GM12891 (cell line): ENCODE measurements at regions not wholly inside any gene's neighbourhood (a gene's known extent, or its start where the extent isn't known, plus 50 kb on each side); places are given as distances from the start of the nearest gene placed in this dataset.

Experiments
- PAX5 ChIP-seq: IDR thresholded peaks from 2 replicates; pipeline ENCODE4 v1.6.1; 2011; ENCODE audit warnings: low read length, moderate library complexity, mild to moderate bottlenecking; ENCODE audit not compliant: insufficient read depth, severe bottlenecking
- POLR2A ChIP-seq: IDR thresholded peaks from 2 replicates; pipeline ENCODE4 v1.6.1; 2011; ENCODE audit warnings: low read depth, low read length, control low read depth
- POLR2AphosphoS5 ChIP-seq: IDR thresholded peaks from 2 replicates; pipeline ENCODE4 v1.6.1; 2011; ENCODE audit warnings: low read depth, low read length, control low read depth
- SPI1 ChIP-seq: IDR thresholded peaks from 2 replicates; pipeline ENCODE4 v1.6.1; 2011; ENCODE audit warnings: low read depth, low read length, control low read depth
- TAF1 ChIP-seq: IDR thresholded peaks from 2 replicates; pipeline ENCODE4 v1.6.1; 2011; ENCODE audit warnings: low read depth, low read length, control low read depth

DNA sequence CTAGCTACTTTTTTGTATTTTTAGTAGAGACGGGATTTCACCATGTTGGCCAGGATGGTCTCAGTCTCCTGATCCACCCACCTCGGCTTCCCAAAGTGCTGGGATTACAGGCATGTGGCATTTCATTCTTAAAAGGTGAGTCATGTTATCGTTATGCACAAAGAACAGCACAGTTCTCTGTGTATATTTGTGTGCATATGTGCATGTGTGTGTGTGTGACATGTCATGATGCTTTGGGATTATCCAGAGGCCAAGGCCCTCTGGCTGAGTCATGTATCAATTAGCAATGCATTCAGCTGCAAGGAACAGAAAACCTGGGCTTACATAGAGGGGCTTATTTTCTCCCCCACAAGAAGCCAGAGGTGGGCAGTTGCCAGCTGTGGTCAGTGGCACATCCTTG lies 301.7 kb upstream of the KAZN start:
- TF ChIP-seq POLR2A, result no peak
- no peak for TF ChIP-seq POLR2AphosphoS5
- no peak for TF ChIP-seq TAF1
- no peak for TF ChIP-seq PAX5
- no peak for TF ChIP-seq SPI1
